Right renal cortex interstitium (tissue), 3 donors: ENCODE measurements at regions not wholly inside any gene's neighbourhood (a gene's known extent, or its start where the extent isn't known, plus 50 kb on each side); places are given as distances from the start of the nearest gene placed in this dataset.
"Not testable (repeated sequence)": the region's sequence is repeated elsewhere in the genome, so short reads cannot be mapped to it uniquely, and the experiment has no call there.

Source experiments
- DNase-seq, 3 donors: peaks; one replicate each; pipeline ENCODE4 v3.0.0-alpha.2; 2013; ENCODE audit warnings: low read depth in 3 of 3, low spot score in 2 of 3

GRCh38 chr9:28073270-28073669, 500.0 kb upstream of the C9orf72 start:
- peak in 2 of 3 donors; percentile 36 to 40 for DNase-seq

GRCh38 chr9:28079677-28080076, 506.4 kb upstream of the C9orf72 start:
- DNase-seq: no peak

GRCh38 chr9:28082671-28083070, 509.4 kb upstream of the C9orf72 start:
- DNase-seq: no peak

GRCh38 chr9:28086881-28087280, 513.6 kb upstream of the C9orf72 start:
- DNase-seq: no peak

- DNase-seq: no peak
These were observed 520.0 kb upstream of the C9orf72 start for GRCh38 chr9:28092981-28093936.

- DNase-seq: no peak
These were observed 528.2 kb upstream of the C9orf72 start for GRCh38 chr9:28101509-28101908.

- DNase-seq: no peak
These were observed 531.7 kb upstream of the C9orf72 start for GRCh38 chr9:28105001-28105400.

GRCh38 chr9:28120184-28120583, 546.9 kb upstream of the C9orf72 start:
- no peak for DNase-seq

GRCh38 chr9:28120626-28121025, 547.3 kb upstream of the C9orf72 start:
- no peak for DNase-seq

GRCh38 chr9:28121366-28121765, 548.1 kb upstream of the C9orf72 start:
- no peak for DNase-seq

GRCh38 chr9:28124917-28125316, 551.6 kb upstream of the C9orf72 start:
- no peak for DNase-seq

- no peak for DNase-seq
These were observed 553.8 kb upstream of the C9orf72 start for GRCh38 chr9:28127101-28127500.

- DNase-seq: no peak
These were observed 561.2 kb upstream of the C9orf72 start for GRCh38 chr9:28134446-28134976.

GRCh38 chr9:28135549-28135948, 562.3 kb upstream of the C9orf72 start:
- DNase-seq: no peak

GRCh38 chr9:28136113-28136512, 562.8 kb upstream of the C9orf72 start:
- DNase-seq: no peak

GRCh38 chr9:28147430-28147829, 574.1 kb upstream of the C9orf72 start:
- not testable (repeated sequence) for DNase-seq

- DNase-seq: not testable (repeated sequence)
These were observed 574.8 kb upstream of the C9orf72 start for GRCh38 chr9:28147923-28148597.

GRCh38 chr9:28149361-28150050, 576.2 kb upstream of the C9orf72 start:
- not testable (repeated sequence) for DNase-seq

- peak in 1 of 3 donors; percentile 30 for DNase-seq
These were observed 581.8 kb upstream of the C9orf72 start for GRCh38 chr9:28155067-28155466.

- no peak for DNase-seq
These were observed 582.4 kb upstream of the C9orf72 start for GRCh38 chr9:28155671-28156070.

- DNase-seq: no peak
These were observed 585.2 kb upstream of the C9orf72 start for GRCh38 chr9:28158451-28158850.
